ENCODE measurements at regions not wholly inside any gene's neighbourhood (a gene's known extent, or its start where the extent isn't known, plus 50 kb on each side); places are given as distances from the start of the nearest gene placed in this dataset.

- H3K4me3 ChIP-seq (ENCODE audit: low read depth, low read length), result no peak overlapping the region
- H3K27ac ChIP-seq (ENCODE audit: low read depth, low read length), result no peak overlapping the region
- TF ChIP-seq CTCF (IDR thresholded peaks at IDR 0.05; ENCODE audit: low read depth, low read length), result no peak
- H3K27me3 ChIP-seq (ENCODE audit: control insufficient read depth, insufficient read depth, low read length), result no peaks in the 10 kb centered on the region
- H3K9me3 ChIP-seq (ENCODE audit: control insufficient read depth, insufficient read depth, low read length), result no peaks in the 10 kb centered on the region
- POLR2A ChIA-PET, result no interaction called here
- CTCF ChIA-PET, result interaction anchor here (2.0 kb wide), 1 partner anchor 45 kb away, joined by 6 read pairs; no protein-coding TSS in a partner anchor
- no peak for DNase-seq (ENCODE audit: low read depth, low spot score)
Observed at GRCh38 chr3:99128235-99128634, 226.7 kb upstream of the DCBLD2 start.

- no peaks in the 10 kb centered on the region for H3K27me3 ChIP-seq (ENCODE audit: control insufficient read depth, insufficient read depth, low read length)
- CTCF ChIA-PET, result no interaction called here
- H3K4me3 ChIP-seq (ENCODE audit: low read depth, low read length), result no peak overlapping the region
- TF ChIP-seq CTCF (IDR thresholded peaks at IDR 0.05; ENCODE audit: low read depth, low read length), result no peak
- no peaks in the 10 kb centered on the region for H3K9me3 ChIP-seq (ENCODE audit: control insufficient read depth, insufficient read depth, low read length)
- POLR2A ChIA-PET, result no interaction called here
- H3K27ac ChIP-seq (ENCODE audit: low read depth, low read length), result no peak overlapping the region
- no peak for DNase-seq (ENCODE audit: low read depth, low spot score)
Observed at GRCh38 chr3:99126316-99126715, 224.8 kb upstream of the DCBLD2 start.

GRCh38 chr3:99119385-99119784 lies 217.9 kb upstream of the DCBLD2 start:
- no peak for DNase-seq (ENCODE audit: low read depth, low spot score)
- no peaks in the 10 kb centered on the region for H3K27me3 ChIP-seq (ENCODE audit: control insufficient read depth, insufficient read depth, low read length)
- ChIA-PET CTCF (interaction anchor here (0.6 kb wide), 1 partner anchor 294 kb away, joined by 3 read pairs; no protein-coding TSS in a partner anchor), POLR2A (no interaction called here)
- no peak overlapping the region for H3K4me3 ChIP-seq (ENCODE audit: low read depth, low read length)
- no peak for TF ChIP-seq CTCF (IDR thresholded peaks at IDR 0.05; ENCODE audit: low read depth, low read length)
- no peaks in the 10 kb centered on the region for H3K9me3 ChIP-seq (ENCODE audit: control insufficient read depth, insufficient read depth, low read length)
- H3K27ac ChIP-seq (ENCODE audit: low read depth, low read length), result no peak overlapping the region

- TF ChIP-seq CTCF (IDR thresholded peaks at IDR 0.05; ENCODE audit: low read depth, low read length), result no peak
- no peaks in the 10 kb centered on the region for H3K9me3 ChIP-seq (ENCODE audit: control insufficient read depth, insufficient read depth, low read length)
- no peak overlapping the region for H3K27ac ChIP-seq (ENCODE audit: low read depth, low read length)
- no peak for DNase-seq (ENCODE audit: low read depth, low spot score)
- POLR2A ChIA-PET, result no interaction called here
- no peak overlapping the region for H3K4me3 ChIP-seq (ENCODE audit: low read depth, low read length)
- CTCF ChIA-PET, result no interaction called here
- H3K27me3 ChIP-seq (ENCODE audit: control insufficient read depth, insufficient read depth, low read length), result no peaks in the 10 kb centered on the region
Observed at GRCh38 chr3:99118381-99118780, 216.9 kb upstream of the DCBLD2 start.

- CTCF ChIA-PET, result interaction anchor here (0.6 to 3.5 kb wide), 5 partner anchors 58 to 694 kb away, joined by 3 to 15 read pairs (median 9); no protein-coding TSS in a partner anchor
- DNase-seq (ENCODE audit: low read depth, low spot score), result peak; percentile 16
- Histone ChIP-seq H3K27me3 (ENCODE audit: control insufficient read depth, insufficient read depth, low read length) (no peaks in the 10 kb centered on the region), H3K4me3 (ENCODE audit: low read depth, low read length) (no peak overlapping the region), H3K9me3 (ENCODE audit: control insufficient read depth, insufficient read depth, low read length) (no peaks in the 10 kb centered on the region), H3K27ac (ENCODE audit: low read depth, low read length) (no peak overlapping the region)
- peak; percentile 91 for TF ChIP-seq CTCF (IDR thresholded peaks at IDR 0.05; ENCODE audit: low read depth, low read length)
- POLR2A ChIA-PET, result no interaction called here
Observed at GRCh38 chr3:99114565-99115291, 213.2 kb upstream of the DCBLD2 start.

All from AG04450 (cell line).